IPS DF 4.7 (cell line): ENCODE measurements at regions not wholly inside any gene's neighbourhood (a gene's known extent, or its start where the extent isn't known, plus 50 kb on each side); places are given as distances from the start of the nearest gene placed in this dataset.

ENCODE experiments used
- DNase-seq: peaks from one replicate; pipeline ENCODE4 v3.0.0-alpha.2; 2013; ENCODE audit warnings: low spot score; ENCODE audit errors: extremely low read depth

- DNase-seq: no peak
These were observed 297.2 kb upstream of the JARID2 start for GRCh38 chr6:14948586-14949245.

GRCh38 chr6:14950103-14950969 lies 295.5 kb upstream of the JARID2 start:
- DNase-seq: no peak

- no peak for DNase-seq
These were observed 294.9 kb upstream of the JARID2 start for GRCh38 chr6:14950970-14951276.

GRCh38 chr6:14951704-14952103 lies 294.2 kb upstream of the JARID2 start:
- no peak for DNase-seq

GRCh38 chr6:14953836-14954235 lies 292.0 kb upstream of the JARID2 start:
- no peak for DNase-seq

GRCh38 chr6:14957355-14958059 lies 288.4 kb upstream of the JARID2 start:
- no peak for DNase-seq

GRCh38 chr6:14959324-14959885 lies 286.5 kb upstream of the JARID2 start:
- DNase-seq: no peak

- DNase-seq: no peak
These were observed 281.2 kb upstream of the JARID2 start for GRCh38 chr6:14964556-14965270.

GRCh38 chr6:14965424-14966075 lies 280.3 kb upstream of the JARID2 start:
- no peak for DNase-seq

- DNase-seq: peak; percentile 49
These were observed 279.6 kb upstream of the JARID2 start for GRCh38 chr6:14966096-14966905.

GRCh38 chr6:14966906-14967711 lies 278.8 kb upstream of the JARID2 start:
- DNase-seq: no peak

GRCh38 chr6:14968056-14968637 lies 277.7 kb upstream of the JARID2 start:
- DNase-seq: no peak

- no peak for DNase-seq
These were observed 276.7 kb upstream of the JARID2 start for GRCh38 chr6:14969126-14969525.

- DNase-seq: no peak
These were observed 273.3 kb upstream of the JARID2 start for GRCh38 chr6:14972379-14973067.

GRCh38 chr6:14974372-14974771 lies 271.5 kb upstream of the JARID2 start:
- no peak for DNase-seq

- no peak for DNase-seq
These were observed 270.9 kb upstream of the JARID2 start for GRCh38 chr6:14974792-14975470.

GRCh38 chr6:14975471-14975817 lies 270.4 kb upstream of the JARID2 start:
- no peak for DNase-seq
